OCI-LY1 (cell line): ENCODE measurements at regions not wholly inside any gene's neighbourhood (a gene's known extent, or its start where the extent isn't known, plus 50 kb on each side); places are given as distances from the start of the nearest gene placed in this dataset.

ENCODE experiments used
- H2AFZ ChIP-seq: fragments of 200-600 bp; sonication (generic), shearing (Covaris generic); 2 replicates; pipeline ENCODE4 v1.6.0; 2014; ENCODE audit warnings: antibody characterized with exemption, mild to moderate bottlenecking, low read length
- H3F3A ChIP-seq: fragments of 200-600 bp; sonication (generic), shearing (Covaris generic); 2 replicates; pipeline ENCODE4 v1.6.0; 2014; ENCODE audit warnings: mild to moderate bottlenecking, antibody characterized with exemption, low read length, moderate library complexity; ENCODE audit not compliant: insufficient read depth
- H3K27ac ChIP-seq: fragments of 200-600 bp; sonication (generic); 2 replicates; pipeline ENCODE4 v1.5.1; 2014; ENCODE audit warnings: low read length, mixed run types, mild to moderate bottlenecking, low read depth; ENCODE audit not compliant: poor library complexity, severe bottlenecking
- H3K27me3 ChIP-seq: fragments of 200-600 bp; sonication (generic); 2 replicates; pipeline ENCODE4 v1.6.0; 2014; ENCODE audit warnings: antibody characterized with exemption, mild to moderate bottlenecking, low read length, moderate library complexity; ENCODE audit not compliant: insufficient read depth
- H3K36me3 ChIP-seq: fragments of 200-600 bp; sonication (generic); 2 replicates; pipeline ENCODE4 v1.6.1; 2014; ENCODE audit warnings: mild to moderate bottlenecking, antibody characterized with exemption, low read length, moderate library complexity, mixed read lengths; ENCODE audit not compliant: insufficient read depth
- H3K4me1 ChIP-seq: fragments of 200-600 bp; sonication (generic); 2 replicates; pipeline ENCODE4 v1.5.1; 2014; ENCODE audit warnings: mild to moderate bottlenecking, low read length, moderate library complexity; ENCODE audit not compliant: insufficient read depth, severe bottlenecking
- H3K4me2 ChIP-seq: fragments of 200-600 bp; sonication (generic), shearing (Covaris generic); 2 replicates; pipeline ENCODE4 v1.6.1; 2014; ENCODE audit warnings: low read length
- H3K4me3 ChIP-seq: fragments of 200-600 bp; sonication (generic); 2 replicates; pipeline ENCODE4 v1.5.1; 2014; ENCODE audit warnings: low read length, low read depth, mild to moderate bottlenecking, mixed read lengths; ENCODE audit not compliant: poor library complexity, severe bottlenecking
- H3K79me2 ChIP-seq: fragments of 200-600 bp; shearing (Covaris generic); 2 replicates; pipeline ENCODE4 v1.6.1; 2016; ENCODE audit warnings: mixed run types, low read length, mixed read lengths; ENCODE audit not compliant: insufficient read depth
- H3K9ac ChIP-seq: fragments of 200-600 bp; sonication (generic), shearing (Covaris generic); 2 replicates; pipeline ENCODE4 v1.6.1; 2014; ENCODE audit warnings: mild to moderate bottlenecking, low read length, mixed read lengths
- H3K9me2 ChIP-seq: fragments of 200-600 bp; sonication (generic), shearing (Covaris generic); 2 replicates; pipeline ENCODE4 v1.6.1; 2014; ENCODE audit warnings: low read depth, mild to moderate bottlenecking, low read length, mixed read lengths
- H3K9me3 ChIP-seq: fragments of 200-600 bp; shearing (Covaris generic); 2 replicates; pipeline ENCODE4 v1.6.1; 2014; ENCODE audit warnings: low read length, mixed read lengths
- H4K20me1 ChIP-seq: fragments of 200-600 bp; sonication (generic), shearing (Covaris generic); 2 replicates; pipeline ENCODE4 v1.6.0; 2016; ENCODE audit warnings: mild to moderate bottlenecking, low read length; ENCODE audit not compliant: insufficient read depth
- EZH2 ChIP-seq: fragments of 200-600 bp; sonication (generic), shearing (Covaris generic); IDR thresholded peaks from 2 replicates; pipeline ENCODE4 v1.8.0; 2017; ENCODE audit warnings: borderline replicate concordance, mixed run types, mild to moderate bottlenecking, antibody characterized with exemption, low read length, moderate library complexity, mixed read lengths
- TF ChIP-seq, protein P1 (sequence below): fragments of 200-600 bp; sonication (generic), shearing (Covaris generic); IDR thresholded peaks from 2 replicates; pipeline ENCODE4 v1.5.1; 2017; ENCODE audit warnings: mild to moderate bottlenecking, antibody characterized with exemption, low read length, moderate library complexity, mixed read lengths

DNA sequence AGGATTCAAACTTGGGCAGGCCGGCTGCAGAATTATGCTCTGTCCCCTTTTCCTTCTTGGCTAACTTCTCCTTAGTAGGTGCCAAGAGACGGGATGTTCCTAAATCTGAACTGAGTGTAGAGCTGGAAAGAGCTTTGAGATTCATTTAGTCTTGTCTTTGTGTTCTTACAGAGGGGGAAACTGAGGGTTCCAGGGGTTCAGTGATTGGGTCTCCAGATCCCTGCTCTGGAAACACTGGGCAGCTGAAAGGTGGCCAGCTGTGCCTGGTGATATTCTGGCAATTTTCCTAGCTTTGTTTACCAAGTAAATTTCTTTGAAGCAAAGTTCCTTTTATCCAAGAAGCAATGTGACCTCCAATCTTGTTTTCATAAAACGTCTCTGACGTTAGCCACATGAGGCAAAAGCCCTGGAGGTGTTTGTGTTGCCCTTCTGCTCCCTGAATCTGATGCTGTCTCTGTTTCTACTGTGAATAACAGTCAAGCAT lies 288.7 kb downstream of the ZSWIM6 start:
- Histone ChIP-seq H3K9me2 (no peaks in the 10 kb centered on the region), H3K9me3 (no peaks in the 10 kb centered on the region), H3K36me3 (no peaks in the 10 kb centered on the region), H3K9ac (no peak overlapping the region), H3K27ac (no peak overlapping the region), H4K20me1 (no peaks in the 10 kb centered on the region), H3K79me2 (no peaks in the 10 kb centered on the region), H3K4me3 (no peak overlapping the region), H2AFZ (no peak overlapping the region), H3K4me1 (peaks cover 7% of the 10 kb centered on the region), H3K27me3 (peaks cover 4% of the 10 kb centered on the region; the same call in 1 of the 2 replicates), H3F3A (no peaks in the 10 kb centered on the region), H3K4me2 (no peak overlapping the region)
- TF ChIP-seq EZH2, result no peak
- TF ChIP-seq, protein P1, sequence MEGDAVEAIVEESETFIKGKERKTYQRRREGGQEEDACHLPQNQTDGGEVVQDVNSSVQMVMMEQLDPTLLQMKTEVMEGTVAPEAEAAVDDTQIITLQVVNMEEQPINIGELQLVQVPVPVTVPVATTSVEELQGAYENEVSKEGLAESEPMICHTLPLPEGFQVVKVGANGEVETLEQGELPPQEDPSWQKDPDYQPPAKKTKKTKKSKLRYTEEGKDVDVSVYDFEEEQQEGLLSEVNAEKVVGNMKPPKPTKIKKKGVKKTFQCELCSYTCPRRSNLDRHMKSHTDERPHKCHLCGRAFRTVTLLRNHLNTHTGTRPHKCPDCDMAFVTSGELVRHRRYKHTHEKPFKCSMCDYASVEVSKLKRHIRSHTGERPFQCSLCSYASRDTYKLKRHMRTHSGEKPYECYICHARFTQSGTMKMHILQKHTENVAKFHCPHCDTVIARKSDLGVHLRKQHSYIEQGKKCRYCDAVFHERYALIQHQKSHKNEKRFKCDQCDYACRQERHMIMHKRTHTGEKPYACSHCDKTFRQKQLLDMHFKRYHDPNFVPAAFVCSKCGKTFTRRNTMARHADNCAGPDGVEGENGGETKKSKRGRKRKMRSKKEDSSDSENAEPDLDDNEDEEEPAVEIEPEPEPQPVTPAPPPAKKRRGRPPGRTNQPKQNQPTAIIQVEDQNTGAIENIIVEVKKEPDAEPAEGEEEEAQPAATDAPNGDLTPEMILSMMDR, result no peak

DNA sequence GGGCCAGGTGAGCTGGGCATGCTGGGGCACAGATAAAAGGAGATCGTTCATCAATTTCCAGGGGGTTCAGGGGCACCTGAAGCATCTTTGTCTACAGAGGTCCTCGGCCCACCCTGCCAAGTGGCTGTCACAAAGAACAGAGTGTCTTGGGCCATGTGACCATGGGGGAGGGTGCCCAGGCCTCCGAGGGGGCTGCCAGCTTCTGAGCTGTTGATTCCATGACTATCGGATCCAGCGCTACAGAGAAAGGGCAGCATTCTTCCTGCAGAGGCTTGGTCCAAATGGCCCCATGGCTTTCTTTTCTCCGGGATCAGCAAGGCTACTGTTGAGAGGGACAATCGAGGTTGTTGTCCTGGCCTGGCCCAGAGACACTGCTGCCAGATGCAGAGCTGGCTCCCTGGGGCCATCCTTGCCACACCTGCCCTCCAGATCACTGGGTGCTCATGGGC lies 289.2 kb downstream of the ZSWIM6 start:
- peaks cover 4% of the 10 kb centered on the region; the same call in 1 of the 2 replicates for H3K27me3 ChIP-seq
- no peaks in the 10 kb centered on the region for H3K9me3 ChIP-seq
- no peak overlapping the region for H2AFZ ChIP-seq
- TF ChIP-seq EZH2, result no peak
- TF ChIP-seq, protein P1, result no peak
- peaks cover 7% of the 10 kb centered on the region for H3K4me1 ChIP-seq
- no peaks in the 10 kb centered on the region for H3K9me2 ChIP-seq
- H3K27ac ChIP-seq, result no peak overlapping the region
- H3K4me2 ChIP-seq, result no peak overlapping the region
- H4K20me1 ChIP-seq, result no peaks in the 10 kb centered on the region
- H3K36me3 ChIP-seq, result no peaks in the 10 kb centered on the region
- H3K4me3 ChIP-seq, result no peak overlapping the region
- no peaks in the 10 kb centered on the region for H3K79me2 ChIP-seq
- no peak overlapping the region for H3K9ac ChIP-seq
- no peaks in the 10 kb centered on the region for H3F3A ChIP-seq

DNA sequence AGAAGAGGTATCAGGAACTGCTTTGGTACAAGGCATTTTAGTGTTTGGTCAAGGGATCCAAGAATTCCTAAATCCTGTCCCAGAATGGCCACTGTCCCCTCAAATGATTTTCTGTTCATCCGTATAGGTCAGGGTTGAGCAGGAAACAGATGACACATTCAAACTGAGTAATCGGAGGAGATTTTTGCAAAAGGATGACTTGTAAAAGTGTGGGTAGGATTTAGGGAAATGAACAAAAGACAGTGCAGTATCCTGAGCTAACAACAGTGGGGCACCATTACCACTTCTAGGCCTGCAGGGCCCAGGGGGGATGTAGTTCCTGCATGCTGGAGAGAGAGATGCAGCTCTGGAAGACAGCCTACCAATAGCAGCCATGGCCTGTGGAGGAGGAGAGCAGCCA lies 290.1 kb downstream of the ZSWIM6 start:
- TF ChIP-seq, protein P1, result no peak
- no peak for TF ChIP-seq EZH2
- H3K9me3 ChIP-seq, result no peaks in the 10 kb centered on the region
- no peak overlapping the region for H3K4me3 ChIP-seq
- peaks cover 4% of the 10 kb centered on the region; the same call in 1 of the 2 replicates for H3K27me3 ChIP-seq
- no peaks in the 10 kb centered on the region for H4K20me1 ChIP-seq
- no peak overlapping the region for H3K9ac ChIP-seq
- H3K79me2 ChIP-seq, result no peaks in the 10 kb centered on the region
- H3K36me3 ChIP-seq, result no peaks in the 10 kb centered on the region
- no peak overlapping the region for H2AFZ ChIP-seq
- no peaks in the 10 kb centered on the region for H3K9me2 ChIP-seq
- H3K27ac ChIP-seq, result no peak overlapping the region
- peaks cover 7% of the 10 kb centered on the region for H3K4me1 ChIP-seq
- H3F3A ChIP-seq, result no peaks in the 10 kb centered on the region
- no peak overlapping the region for H3K4me2 ChIP-seq
